ENCODE measurements at regions not wholly inside any gene's neighbourhood (a gene's known extent, or its start where the extent isn't known, plus 50 kb on each side); places are given as distances from the start of the nearest gene placed in this dataset.

- TF ChIP-seq CTCF (IDR thresholded peaks at IDR 0.05; ENCODE audit: extremely low read depth in 1 of 2, insufficient read depth in 1 of 2, low read depth in 1 of 2, low read length in 2 of 2): no peak
- no peak for TF ChIP-seq POLR2AphosphoS5 (IDR thresholded peaks at IDR 0.05; ENCODE audit: insufficient read depth, low read depth, low read length)
Observed at GRCh38 chr20:39705032-39705431, 742.9 kb downstream of the DHX35 start.
